NAMALWA (cell line): ENCODE measurements at regions not wholly inside any gene's neighbourhood (a gene's known extent, or its start where the extent isn't known, plus 50 kb on each side); places are given as distances from the start of the nearest gene placed in this dataset.
"Not testable (repeated sequence)": the region's sequence is repeated elsewhere in the genome, so short reads cannot be mapped to it uniquely, and the experiment has no call there.

Source experiments
- DNase-seq: peaks from one replicate; pipeline ENCODE4 v3.0.0-alpha.2; 2015; ENCODE audit warnings: low spot score

DNA sequence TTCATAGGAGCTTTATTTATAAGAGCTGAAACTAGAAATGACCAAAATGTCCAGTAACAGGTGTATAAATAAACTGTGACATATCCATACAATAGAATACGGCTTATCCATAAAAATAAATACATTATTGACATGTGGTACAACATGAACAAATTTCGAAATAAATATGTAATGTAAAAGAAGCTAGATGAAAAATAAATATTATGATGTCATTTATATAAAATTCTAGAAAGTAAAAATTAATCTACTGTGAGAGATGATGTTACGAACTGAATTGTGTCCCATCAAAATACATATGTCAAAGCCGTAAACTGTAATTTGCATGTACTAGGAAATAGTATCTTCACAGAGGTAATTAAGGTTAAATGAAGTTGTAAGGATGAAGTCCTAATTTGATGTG, 1104.9 kb downstream of the NSUN3 start:
- no peak for DNase-seq

DNA sequence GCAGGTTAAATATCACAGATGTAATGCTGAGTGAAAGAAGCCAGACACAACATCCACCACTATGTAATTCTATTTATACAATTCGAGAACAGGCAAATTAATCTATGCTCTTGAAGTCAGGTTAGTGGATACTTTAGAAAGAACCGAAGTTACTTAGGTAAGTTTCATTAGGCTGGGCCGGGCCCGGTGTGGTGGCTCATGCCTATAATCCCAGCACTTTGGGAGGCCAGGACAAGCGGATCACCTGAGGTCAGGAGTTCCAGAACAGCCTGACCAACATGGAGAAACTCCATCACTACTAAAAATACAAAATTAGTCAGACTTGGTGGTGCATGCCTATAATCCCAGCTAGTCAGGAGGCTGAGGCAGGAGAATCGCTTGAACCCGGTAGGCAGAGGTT, 1105.7 kb downstream of the NSUN3 start:
- DNase-seq = no peak

DNA sequence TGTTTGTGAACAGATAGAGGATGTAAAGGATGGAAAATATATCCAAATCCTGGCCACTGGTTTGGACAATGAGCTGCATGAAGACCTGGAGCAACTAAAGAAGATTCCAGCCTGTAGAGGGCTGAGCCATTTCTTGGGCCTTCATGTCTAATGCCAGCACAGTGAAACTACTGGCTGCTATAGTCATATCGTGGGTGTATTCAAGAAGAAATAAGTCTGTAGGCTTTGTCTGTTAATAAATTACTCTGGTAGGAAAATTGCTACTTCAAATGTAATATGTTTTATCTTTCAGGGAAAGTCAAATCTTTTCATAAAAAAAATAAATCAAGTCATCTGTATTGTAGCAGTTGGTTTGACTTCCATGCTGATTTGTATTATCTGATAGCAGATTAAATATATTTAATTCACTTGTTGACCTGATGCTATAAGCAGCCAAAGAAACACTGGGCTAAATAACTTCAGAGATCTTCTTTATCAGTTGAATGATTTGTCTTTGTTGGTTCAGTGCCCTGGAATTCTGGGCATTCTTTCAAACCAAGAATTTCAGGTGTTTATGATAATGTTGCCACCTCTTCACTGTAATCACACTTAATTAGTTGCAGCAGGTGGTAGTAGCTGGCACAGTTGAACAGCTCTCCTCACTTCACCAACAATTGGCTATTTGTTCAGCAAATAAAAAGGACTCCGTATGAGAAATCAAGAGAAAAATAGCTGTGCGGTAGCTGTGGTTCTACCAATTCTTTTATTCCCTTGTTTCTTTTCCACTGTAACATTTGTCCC, 1109.5 kb downstream of the NSUN3 start:
- DNase-seq = no peak

DNA sequence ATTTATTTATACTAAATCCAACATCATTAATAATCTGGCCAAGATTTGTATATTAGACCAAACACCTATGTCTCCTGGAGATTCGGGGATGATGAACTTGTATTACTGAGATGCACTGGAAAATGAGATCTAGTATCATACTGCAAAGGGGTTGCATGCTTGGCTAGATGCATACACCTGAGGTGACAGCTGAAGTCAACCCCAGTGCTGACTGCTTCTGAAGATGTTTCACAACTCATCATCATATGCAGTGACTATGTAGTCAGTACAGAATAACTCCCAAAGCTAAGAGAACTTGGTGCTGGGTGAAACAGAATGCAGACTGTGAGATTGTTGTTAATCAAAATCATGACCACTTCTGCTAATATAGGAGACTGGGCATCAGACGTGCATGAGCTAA, 1114.2 kb downstream of the NSUN3 start:
- no peak for DNase-seq

DNA sequence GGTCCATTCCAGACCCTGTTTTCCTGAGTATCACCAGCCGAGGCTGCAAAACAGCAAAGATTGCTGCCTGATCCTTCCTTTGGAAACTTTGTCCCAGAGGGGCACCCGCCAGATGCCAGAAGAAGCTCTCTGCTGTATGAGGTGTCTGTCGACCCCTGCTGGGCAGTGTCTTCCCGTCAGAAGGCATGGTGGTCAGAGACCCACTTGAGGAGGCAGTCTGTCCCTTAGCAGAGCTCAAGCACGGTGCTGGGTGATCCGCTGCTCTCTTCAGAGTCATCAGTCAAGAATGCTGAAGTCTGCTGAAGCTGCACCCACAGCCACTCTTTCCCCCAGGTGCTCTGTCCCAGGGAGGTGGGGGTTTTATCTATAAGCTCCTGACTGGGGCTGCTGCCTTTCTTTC, 1121.2 kb downstream of the NSUN3 start:
- DNase-seq = no peak

DNA sequence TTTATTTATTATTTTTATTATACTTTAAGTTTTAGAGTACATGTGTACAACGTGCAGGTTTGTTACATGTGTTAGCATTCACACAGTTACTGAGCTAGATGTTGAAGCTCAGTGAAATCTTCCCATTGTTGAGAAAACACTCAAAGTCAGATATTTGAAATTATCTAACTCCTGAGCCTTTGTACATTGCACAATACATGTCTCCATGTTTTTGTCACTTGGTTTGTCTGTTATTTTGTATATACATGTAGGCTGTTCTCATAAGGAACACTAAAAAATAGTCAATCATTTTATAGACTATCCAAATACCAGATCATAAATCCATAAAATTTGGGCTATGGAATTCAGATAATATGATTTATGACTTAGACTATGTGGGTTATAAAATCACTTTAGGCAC, 1126.5 kb downstream of the NSUN3 start:
- DNase-seq = no peak

DNA sequence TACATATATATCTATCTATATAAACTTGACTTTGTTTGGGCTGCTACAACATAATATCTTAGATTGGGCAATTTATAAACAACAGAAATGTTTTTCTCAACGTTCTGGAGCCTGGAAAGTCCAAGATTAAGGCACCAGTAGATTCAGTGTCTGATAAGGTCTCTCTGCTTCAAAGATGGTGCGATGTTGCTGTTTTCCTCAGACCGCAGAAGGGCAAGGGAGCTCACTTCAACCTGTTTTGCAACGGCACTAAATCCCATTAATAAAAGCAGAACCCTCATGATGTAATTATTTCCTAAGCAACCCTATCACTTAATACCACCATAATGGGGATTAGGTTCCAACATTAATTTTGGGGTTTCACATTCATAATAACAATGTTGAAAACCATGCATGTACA, 1134.8 kb downstream of the NSUN3 start:
- no peak for DNase-seq

DNA sequence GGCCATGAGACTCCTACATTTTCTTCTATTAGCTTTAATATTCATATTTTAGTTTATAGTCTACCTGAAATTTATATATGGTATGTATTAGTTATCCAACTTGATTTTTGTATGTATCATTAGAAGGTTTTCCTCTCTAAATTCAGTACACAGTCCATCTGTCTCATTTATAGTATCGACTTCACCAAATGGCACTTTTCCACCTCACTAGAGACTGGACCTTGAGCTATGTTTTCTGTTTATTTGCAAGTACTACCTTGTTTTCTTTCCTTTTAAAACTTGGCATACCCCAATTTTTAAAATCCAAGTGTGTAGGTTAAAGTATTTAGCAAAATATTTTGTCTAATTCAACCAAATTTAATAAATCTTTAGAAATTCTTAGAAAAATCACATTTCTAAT, 1137.5 kb downstream of the NSUN3 start:
- DNase-seq = no peak

DNA sequence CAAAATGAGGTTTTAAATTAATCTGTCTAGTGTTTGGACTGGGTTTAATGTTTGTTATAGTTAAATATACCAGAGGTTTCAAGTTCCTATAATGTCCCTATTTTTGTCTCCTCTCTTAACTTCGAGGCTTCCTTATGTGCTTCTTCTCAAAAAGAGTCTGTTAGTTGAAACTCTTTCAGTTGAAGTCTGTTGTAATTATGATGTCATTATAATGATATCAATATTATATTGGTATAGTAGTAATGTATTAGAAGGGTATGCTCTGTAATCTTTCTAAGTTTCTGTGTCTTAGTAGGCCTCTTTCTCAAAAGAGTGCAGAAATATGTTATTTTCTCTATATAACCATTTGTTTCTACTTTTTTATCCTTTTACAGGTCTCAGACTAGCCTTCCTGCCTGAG, 1148.0 kb downstream of the NSUN3 start:
- DNase-seq = no peak

DNA sequence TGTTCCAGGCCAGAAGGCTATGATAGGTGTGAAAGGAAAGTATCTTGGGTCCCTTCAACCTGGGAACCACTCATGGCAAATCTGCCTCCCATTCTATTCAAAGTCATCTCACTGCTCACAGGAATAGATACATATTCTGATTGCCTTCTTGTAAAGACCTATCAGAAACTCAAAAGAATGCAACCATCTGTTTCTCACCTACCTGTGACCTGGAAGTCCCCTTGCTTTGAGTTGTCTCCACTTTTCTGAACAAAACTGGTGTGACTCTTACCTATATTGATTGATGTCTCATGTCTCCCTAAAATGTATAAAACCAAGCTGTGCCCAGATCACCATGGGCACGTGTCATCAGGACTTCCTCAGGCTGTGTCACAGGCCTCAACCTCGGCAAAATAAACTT, 1149.3 kb downstream of the NSUN3 start:
- DNase-seq = no peak

DNA sequence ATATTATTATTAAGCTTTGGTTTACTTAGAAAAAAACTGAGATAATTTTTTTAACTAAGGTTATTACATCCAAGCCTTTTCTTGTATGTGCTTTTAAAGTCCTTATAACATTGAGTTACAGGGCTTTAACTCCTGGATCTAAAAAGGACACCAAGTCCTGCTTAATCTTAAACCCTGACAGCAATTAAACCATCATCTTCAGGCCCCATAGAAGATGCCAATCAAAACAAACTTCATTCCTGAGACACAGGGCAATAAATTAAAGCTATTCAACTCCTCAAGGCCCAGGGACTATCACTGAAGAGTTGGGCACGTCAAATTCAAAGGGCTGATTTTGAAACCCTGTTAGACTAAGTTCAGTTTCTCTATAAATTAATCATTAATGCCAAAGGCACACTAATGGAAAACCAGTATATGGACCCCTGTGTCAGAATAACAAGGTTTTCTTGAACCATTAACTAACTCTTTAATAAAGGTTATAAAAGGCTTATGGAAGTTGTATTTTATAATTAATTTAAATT, 1152.6 kb downstream of the NSUN3 start:
- DNase-seq = no peak

DNA sequence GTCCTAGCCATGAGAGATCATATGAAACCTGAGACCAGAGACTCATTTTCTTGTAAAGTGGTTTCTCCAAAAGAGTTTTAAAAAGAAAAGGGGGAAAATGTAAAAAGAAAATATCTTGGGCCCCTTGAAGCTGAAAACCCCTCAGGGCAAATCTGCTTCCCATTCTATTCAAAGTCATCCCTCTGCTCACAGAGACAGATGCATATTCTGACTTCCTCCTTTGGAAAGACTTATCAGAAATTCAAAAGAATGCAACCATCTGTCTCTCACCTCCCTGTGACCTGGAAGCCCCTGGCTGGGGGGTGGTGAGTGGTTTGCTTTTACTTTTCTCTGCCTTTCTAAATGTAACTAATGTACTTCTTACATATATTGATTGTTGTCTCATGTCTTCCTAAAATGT, 1154.8 kb downstream of the NSUN3 start:
- DNase-seq = no peak

DNA sequence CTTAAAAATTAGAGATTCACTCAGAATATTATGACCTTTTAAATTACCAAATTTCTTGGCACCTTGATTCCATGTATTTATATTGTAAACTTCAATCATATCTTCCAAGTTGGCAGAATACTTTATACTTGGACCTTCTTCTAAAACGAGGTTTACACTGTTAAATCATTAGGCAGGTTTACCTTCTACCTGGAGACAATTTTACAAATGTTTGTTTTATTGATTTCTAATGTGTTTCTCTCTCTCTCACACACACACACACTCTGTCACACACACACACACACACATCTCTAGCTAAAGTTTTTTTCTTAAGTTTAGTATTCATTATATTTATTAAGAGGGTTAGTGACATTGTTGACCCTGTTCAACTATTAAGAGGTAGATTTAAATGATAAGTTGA, 1155.6 kb downstream of the NSUN3 start:
- DNase-seq = no peak

DNA sequence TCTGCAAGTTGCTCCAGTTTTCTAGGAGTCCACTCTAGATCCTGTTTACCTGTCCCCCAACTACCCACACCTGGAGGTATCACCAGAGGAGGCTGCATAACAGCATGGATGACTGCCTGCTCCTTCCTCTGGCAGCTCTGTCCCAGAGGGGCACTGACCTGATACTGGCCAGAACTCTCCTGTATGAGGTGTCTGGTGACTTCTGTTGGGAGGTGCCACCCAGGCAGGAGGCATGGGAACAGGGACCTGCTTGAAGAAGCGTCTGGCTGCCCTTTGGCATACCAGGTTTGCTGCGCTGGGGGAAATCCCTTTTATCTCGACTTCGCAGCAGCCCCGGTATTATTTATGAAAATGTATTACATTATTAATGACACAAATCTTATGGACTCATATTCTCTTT, 1163.6 kb downstream of the NSUN3 start:
- no peak for DNase-seq

DNA sequence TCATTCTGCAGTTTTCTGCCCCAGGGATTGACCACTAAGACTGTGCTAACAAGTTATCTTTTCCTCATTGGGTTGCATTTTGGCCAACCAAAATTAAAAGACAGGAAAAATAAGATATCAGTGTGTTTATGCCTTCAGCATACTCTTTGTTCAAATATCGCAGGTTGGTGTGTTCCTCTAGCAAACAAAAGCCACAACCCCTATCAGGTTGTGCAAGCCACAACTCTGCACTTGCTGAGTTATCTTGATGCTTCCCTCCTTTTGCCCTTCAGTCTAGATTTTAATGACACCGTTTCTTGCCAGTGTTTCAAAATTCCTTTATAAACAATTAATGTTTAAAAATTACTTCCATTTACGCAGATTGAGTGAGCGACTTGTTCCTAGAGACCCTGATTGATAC, 1164.2 kb downstream of the NSUN3 start:
- DNase-seq = no peak

DNA sequence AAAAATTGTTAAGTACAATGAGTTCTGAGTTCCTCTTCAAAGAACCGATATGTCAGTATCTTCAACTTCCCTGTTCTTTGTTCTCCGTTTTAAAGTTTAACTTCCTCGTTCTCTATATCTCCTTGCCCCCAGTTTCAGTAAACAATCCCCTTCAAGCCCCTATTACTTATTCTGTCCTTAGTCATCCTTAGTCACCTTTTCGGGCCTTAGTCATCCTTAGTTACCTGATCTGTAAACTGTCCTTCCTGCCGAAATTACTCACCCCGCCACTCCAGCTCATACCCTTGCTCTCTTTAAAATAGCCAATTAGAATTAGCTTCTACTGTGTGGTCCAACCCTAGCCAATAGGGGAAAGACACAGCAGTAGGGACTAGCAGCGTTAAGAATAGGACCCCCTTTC, 1165.6 kb downstream of the NSUN3 start:
- DNase-seq = no peak

DNA sequence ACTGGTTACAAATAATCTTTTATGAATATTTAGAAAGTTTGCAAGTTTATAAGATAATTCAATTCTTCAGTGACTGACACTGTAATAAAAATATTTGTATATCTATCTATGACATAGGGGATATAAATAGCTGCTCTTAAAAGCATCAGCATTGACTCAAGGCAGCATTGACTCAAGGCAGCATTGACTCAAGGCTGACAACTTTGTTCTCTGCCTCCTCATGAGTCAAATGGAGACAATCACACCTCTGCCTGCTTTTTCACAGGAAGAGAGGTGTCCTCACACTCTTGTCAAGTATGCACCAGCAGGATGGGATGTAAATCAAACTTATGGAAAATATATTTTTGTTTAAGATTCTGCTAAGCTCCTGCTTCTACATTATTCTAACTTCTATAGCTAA, 1173.1 kb downstream of the NSUN3 start:
- no peak for DNase-seq

DNA sequence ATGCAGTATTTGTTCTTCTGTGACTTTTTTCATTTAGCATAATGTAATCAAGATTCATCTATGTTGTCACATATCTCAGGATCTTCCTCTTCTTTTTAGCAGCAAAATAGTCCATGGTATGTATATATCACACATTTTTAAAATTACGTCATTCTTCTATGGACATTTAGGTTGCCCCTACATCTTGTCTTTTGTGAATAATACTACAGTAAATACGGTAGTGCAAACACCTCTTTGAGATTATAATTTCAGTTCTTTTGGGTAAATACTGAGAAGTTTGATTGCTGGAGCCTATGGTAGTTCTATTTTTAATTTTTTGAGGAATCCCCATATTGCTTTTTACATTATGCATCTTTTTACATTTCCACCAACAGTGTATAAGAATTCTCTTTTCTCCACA, 1174.9 kb downstream of the NSUN3 start:
- DNase-seq = no peak

DNA sequence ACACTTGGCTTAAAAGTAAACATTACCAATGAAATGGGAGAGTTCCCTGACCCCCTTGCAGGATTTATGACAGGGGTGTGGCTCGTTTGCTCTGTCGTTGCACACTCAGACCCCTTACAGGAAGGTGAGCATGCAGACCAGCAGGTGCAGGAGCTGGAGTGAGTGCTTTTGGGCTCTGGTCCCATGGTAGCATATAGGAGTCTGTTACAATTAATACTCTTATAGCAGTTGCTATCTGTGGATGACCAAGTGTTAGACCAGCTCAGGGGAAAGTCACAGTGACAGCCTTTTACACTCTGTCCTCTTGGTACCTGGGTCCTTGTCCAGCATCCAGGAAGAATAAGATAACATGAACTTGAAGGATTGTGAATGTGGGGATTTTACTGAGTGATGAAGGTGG, 1177.5 kb downstream of the NSUN3 start:
- no peak for DNase-seq

DNA sequence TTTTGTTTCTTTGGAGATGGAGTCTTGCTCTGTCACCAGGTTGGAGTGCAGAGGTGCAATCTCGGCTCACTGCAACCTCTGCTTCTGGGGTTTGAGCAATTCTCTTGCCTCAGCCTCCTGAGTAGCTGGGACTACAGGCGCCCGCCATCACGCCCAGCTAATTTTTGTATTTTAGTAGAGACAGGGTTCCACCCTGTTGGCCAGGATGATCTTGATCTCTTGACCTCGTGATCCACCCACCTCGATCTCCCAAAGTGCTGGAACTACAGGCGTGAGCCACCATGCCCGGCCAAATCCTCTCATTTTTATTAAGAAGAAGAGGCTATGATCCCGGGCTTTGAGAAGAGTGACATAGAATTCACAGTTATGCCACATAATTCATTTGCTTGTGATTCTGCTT, 1178.4 kb downstream of the NSUN3 start:
- DNase-seq = not testable (repeated sequence)

DNA sequence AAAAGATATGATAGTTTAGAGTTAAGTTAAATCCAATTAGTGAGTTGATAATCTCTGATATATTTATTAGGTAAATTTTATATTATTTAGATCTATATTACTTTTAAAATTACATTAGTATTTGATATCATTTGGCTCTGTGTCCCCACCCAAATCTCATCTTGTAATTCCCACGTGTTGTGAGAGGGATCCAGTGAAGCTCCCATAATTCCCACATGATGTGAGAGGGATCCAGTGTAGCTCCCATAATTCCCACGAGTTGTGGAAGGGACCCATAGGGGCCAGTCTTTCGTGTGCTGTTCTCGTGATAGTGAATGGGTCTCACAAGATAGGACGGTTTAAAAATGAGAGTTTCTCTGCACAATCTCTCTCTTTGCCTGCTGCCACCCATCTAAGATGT, 1183.6 kb downstream of the NSUN3 start:
- no peak for DNase-seq

DNA sequence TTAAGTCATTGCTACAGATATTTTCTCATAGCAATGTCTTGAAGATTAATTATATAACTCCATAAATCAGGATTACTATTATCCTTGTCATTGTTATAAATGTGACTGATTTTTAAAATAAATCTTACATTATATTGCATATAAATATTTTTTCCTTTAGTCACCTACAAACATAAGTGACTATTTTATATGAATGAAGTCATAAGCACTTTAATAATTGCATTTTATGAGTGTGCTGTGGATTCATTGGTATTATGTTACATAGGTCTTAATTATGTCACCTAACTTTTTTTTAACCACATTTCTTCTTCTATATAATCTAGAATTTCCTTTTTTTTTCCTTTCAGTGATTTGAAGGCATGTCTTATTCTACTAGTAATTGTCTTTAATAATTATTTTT, 1191.2 kb downstream of the NSUN3 start:
- no peak for DNase-seq

DNA sequence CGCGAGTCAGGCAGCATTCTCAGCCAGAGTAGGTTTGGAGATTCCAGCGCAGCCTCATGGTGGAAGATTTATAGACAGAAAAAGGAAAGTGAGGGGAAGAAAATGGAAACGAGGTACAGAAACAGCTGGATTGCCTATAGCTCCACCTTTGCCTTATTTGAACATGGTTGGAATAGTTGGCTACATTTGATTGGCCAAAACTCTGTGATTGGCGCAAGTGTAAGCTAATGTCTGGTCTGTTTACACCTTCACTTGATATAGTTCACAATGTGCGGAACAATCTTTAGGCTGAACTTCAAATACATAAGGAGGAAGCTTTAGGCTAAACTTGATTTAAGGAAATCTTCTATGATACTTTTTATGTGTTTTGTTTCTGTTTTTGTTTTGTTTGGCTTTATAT, 1191.9 kb downstream of the NSUN3 start:
- DNase-seq = no peak

DNA sequence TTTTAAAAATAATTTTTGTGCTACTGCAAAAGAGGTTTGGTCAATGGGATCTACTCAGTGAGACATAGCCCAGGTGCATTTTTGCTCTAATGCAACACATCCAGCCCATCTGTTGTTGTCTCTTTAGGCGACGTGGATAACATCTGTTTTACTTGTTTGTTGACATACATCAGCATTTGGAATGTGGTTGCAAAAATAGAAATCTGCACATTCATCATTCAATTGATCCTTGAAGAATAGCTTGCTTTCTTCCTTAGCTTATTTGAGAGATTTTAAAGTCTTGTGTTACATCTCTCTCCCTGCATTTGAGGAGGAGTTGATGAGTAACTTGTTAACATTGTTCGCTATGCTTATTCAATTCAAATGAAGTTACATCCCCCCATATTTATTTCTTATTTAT, 1202.3 kb downstream of the NSUN3 start:
- DNase-seq = no peak
